GM18520 (cell line): ENCODE measurements at regions not wholly inside any gene's neighbourhood (a gene's known extent, or its start where the extent isn't known, plus 50 kb on each side); places are given as distances from the start of the nearest gene placed in this dataset.

Experiments
- ATAC-seq: cut with Tn5 transposase; IDR thresholded peaks from one replicate; pipeline ENCODE4 v1.9.1; 2021; ENCODE audit not compliant: unreplicated experiment

DNA sequence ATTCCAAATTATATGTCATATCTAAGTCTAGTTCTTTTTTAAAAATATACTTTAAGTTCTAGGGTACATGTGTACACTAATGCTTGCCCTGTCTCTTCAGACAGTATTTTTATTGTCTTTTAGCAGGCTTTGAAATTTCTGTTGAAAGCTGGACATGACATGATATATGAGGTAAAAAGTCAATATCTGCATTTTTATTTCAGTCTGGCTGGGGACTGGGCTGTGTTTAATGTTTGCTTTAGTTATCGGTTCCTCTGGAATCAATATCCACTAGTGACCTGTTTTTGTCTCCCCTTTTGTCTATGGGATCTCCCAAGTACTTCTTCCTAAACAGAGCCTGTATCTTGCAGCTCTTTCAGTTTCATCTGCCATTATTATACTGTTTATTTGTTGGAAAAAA lies 786.2 kb upstream of the GJE1 start:
- no peak for ATAC-seq

DNA sequence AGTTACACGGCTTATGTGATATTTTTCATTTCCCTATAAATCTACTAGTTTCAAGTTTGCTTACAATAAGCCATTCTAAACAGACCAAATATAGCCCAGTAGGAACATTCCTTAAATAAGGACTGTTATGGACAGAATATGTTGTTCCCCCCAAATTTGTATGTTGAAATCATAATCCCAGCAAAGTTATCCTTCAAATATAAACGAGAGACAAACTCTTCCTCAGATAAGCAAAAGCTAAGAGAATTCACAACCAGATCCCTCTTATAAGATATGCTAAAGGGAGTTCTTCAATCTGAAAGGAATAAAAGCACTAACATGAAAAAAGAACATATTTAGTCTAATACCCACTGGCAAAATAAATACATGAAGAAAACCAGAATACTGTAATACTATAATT lies 795.5 kb upstream of the GJE1 start:
- no peak for ATAC-seq

DNA sequence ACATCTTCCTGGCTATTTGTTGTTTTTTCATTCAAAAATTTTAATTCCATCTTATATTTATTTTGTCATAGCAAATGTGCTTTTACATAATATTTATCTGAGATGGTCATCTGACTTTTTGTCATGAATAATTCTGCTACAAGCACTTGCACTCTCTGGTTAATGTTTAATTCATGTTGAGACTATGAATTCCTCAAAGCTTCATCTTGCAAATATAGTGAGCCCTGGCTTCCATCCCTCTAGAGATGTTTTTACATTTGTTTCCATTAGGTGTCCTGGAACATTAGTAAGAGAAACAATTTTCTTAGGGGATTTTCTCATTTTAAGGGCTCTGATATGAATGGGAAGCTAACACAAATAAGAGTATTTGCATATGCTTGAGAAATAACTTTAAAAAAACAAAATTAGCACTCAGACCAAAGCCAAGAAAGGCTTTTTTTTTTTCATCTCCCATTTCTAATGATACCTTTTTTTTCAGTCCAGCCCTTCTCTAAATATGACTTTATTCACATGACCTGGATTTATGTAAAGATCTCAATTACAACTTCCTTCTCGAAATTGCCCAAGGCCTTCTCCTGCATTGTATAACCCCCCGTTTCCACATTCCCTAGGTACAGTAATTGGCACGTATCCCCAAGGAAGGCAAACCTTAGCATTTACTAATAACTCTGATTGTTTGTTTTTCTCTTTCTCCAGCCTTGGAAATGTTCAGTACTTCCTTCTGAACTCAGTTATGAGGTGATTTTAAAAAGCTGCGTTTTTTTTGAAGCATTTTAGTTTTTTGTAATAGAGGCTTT lies 797.0 kb upstream of the GJE1 start:
- ATAC-seq = no peak

DNA sequence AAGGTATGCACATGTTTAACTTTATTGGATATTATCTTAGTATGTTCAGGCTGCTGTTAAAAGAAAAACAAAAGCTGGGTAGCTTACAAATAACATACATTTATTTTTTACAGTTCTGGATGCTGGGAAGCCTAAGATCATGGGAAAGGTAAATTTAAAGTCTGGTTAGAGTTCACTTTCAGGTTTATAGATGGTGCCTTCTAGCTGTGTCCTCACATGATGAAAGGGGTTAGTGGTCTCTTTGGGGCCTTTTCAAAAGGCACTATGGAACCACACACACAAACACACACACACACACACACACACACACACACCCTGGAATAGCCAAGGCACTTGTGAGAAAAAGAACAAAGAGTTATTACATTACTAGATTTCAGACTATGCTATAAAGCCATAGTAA lies 805.8 kb upstream of the GJE1 start:
- no peak for ATAC-seq

DNA sequence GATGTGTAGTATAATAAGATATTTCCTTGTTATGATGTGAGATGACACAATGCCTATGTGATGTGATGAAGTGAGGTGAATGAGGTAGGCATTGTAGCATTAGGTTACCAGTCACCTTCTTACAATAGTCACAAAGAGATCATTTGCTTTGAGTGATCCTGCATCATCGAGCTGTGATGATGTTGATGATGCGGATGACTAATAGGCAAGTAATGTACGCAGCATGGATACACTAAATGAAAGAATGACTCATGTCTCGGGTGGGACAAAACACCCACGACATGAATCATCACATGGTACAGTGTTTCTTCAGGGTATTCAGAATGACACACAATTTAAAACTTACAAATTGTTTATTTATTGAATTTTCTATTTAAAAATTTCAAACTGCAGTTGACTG lies 806.3 kb upstream of the GJE1 start:
- peak; percentile 66 for ATAC-seq

DNA sequence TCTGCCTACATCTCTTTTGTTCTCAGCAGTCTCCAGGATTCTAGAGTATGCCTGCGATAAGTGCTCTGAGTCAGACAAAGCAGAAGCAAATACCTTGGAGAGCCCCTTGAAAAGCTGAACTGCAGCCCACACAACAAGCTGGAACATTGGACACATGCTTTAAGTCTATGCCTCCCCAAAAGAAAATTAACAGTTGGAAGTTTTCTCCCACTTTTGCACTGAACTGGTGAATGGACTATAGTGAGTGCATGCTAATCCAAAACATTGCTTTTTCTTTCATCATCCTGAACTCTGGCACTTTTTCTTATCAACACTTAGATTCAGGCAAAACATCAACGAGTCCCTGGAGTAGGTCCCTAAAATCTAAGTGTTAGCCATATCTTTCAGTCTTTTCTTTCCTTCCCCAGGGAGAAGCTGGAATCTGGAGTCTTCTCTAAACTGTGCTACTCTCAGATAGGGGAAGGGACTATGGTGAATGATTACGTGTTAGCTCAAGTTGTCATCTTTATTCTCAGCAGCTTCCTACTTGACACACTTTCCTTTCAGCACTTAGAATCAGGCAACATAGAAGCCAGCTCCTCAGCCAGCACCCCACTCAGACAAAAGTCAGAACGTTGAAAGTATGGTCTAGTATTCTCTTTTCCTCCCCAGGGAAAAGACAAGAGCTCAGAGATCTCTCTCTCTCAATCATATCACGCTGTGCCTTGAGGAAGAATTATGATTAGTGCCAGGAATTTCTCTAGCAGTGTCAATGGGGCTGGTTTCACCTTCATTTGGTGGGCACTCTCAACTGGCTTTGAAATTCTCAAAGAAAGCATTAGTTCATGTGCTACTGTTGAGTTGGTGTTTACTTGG lies 811.0 kb upstream of the GJE1 start:
- no peak for ATAC-seq

DNA sequence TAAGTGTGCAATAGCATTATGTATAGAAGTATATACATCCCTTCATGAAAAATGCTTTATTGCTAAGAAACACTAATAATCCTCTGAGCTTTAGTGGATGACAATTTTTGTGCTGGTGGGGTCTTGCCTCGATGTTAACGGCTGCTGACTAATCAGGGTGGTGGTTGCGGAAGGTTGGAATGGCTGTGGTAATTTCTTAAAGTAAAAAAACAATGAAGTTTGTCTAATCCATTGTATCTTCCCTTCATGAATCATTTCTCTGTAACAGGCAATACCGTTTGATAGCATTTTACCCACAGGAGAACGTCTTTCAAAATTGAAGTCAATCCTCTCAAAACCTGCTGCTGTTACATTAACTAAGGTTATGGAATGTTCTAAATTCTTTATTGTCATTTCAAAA lies 816.5 kb upstream of the GJE1 start:
- ATAC-seq = no peak

DNA sequence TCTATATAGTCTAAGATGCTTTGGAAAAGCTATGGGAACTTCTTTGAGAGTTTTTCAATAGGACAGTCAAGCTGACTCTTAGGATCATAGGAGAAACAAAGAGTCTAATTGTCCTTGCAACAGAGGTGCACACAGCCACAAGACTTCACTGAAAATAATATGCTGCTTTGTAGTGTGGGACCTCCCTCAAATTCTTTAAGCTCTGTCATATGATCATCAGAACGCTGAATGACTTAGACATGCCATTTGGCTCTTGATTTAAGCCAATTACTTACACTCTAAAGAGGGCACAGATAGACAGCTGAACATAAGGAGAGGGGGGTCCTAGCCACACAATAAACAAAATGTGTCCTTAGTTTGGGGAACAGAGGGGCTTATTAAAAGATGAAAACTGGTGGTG lies 818.7 kb upstream of the GJE1 start:
- no peak for ATAC-seq

DNA sequence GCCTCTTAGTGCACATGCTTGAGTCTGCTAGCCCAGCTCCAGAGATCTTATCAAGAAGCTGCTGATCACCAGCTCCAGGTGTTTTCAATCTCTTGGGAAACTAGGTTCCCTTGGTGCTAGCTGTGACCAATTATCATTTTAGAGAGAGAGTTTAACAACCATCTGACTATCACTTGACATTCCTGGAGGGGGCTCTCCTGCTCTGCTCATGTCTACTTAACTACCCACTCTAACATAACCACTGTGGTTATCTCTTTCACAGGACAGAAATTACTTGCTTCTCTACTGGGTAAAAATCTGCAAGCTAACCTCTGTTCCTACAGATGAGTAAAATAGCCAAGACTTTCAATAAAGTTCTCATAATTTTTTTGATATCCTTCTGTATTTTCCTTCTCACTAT lies 823.4 kb upstream of the GJE1 start:
- ATAC-seq = no peak

DNA sequence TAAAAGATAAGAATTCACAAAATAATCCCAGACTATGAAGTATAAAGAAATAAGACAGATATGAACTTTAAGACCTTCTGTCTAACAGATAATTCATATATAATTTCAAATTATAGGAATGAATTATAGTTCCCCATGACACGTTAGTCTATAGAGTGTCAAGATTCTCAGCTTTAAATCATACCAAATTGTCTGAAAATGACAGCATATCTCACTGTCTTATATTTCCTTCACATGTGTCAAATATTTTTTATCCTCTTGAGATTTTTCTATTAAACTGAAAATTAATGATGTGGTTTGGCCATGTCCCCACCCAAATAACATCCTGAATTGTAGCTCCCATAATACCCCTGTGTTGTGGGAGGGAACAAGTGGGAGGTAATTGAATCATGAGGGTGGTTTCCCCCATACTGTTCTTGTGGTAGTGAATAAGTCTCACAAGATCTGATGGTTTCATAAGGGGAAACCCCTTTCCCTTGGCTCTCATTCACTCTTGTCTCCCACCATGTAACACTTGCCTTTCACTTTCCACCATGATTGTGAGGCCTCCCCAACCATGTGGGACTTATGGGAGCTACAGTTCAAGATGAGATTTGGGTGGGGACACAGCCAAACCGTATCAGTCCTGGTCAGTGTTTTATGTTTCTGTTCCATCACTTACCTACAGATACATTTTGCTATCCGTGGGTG lies 825.3 kb upstream of the GJE1 start:
- ATAC-seq = no peak

DNA sequence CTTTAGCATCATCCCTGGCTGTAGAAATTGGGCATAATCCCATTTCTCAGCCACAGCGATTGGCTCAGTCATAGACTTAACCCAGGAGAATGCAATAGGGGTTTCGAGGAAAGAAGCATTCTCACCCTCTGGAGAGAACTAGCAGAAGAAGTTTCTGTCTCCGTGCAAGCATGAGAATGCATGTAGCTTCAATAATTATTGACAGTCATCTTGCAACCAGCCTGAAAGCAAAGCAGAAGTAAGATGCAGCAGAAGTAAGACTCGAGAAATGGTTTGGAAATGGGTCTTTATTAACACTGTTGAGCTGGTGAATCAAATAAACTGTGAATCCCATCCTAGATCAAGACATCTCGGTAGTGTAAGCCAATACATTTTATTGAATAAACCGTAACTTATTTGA lies 828.8 kb upstream of the GJE1 start:
- ATAC-seq = no peak

DNA sequence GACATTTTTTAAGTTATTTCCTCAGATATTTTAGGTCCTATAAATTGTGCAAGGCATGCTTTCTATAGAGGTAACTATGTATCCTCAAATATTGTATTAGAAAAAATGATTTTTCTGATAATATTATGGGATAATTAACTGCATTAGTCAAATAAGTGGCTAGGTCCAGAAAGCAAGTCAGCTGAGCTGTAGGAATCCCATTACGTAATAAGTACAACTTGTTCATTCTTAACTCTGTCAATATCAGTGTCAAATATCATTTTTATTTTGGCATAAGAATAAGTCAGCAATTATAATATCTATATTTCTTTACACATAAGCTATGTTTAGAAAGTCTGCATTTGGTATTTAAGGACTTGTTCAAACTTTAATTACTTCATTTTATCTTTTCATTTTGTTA lies 830.9 kb upstream of the GJE1 start:
- ATAC-seq = no peak

DNA sequence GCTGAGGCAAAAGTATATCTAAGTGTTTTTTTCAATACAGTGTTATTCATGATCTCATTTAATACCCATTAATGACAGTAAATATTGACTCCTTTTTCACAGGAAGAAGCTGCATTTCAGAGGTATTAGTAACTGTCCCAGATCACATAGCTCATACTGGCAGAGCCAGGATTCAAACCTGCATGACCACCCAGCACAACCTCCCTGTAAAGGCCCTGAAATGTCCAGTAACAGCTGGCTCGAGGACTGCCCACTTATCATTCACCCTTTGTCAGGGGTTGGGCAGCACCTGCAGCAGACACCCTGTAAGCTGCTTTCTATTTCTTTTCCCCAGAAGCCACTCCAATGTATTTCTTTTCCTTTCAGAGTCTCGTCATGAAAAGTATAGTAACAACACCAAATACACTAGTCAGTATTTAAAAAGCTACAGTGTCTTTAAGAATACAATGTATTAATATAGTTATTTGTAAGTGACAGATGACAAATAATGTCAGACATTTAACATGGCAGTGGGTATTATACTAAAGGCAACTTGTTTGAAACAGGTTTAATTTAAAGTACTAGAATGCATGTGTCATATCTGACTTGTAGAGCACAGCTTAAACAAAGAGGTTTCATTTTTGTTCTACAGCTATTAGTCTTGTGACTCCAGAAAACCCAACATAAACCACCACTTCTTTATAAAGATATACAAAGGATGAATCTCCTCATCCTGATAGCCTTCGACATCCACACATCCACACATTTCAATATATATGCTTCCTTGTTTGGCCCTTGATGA lies 841.6 kb upstream of the GJE1 start:
- ATAC-seq = no peak

DNA sequence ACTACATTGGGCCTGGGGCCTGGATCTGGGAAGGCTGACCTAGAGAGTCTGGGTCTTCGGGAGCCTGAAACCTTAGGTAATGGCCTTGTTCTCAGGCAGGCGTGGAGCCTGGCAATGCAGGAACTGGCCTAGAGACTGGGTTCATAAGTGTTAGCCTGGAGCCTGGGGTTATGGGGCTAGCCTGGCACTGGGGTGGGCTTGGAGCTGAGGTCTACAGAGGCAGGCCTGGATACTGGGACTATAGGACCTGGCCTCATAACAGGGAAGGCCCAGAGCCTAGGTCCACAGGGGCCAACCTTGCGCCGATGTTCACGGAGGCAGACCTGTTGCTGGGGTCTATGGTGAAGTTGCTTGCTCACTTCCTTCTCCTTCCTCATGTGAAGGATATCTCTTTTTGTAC lies 843.8 kb upstream of the GJE1 start:
- ATAC-seq = no peak

DNA sequence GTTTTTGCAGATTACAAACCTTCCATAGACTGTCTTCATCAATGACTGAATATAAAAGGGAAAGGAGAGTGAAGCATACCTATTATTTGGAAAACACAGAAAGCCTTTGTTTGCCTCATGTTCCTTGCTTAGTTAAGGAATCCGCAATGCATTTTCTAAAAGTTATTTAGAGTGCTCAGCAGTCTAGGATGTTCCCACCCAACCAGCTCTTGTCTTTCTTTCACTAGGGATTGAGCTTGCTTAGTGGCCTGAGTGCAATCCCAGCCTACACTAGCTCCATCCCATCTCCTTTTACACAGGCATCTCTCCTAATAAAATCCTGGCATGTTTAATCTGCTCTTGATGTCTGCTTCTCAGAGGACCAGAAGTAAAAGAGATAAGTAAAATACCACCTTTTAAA lies 850.5 kb upstream of the GJE1 start:
- ATAC-seq = no peak

DNA sequence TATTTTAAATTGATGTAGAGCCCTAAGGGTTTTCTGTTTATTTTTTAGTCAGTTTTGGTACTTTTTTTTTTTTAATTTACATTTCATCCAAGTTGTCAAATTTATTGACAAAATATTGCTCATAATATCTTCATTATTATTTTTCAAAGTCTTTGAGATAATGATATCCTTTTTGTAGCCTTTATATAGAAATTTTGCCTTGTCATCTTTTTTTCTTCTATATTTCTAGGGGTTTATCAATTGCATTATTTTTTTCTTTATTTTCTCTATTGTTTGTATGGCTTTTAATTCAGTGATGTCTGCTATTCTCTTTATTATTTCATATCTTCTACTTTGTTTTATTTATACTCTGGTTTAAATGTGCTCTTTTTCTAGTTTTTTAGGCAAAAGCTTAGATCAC lies 863.0 kb upstream of the GJE1 start:
- no peak for ATAC-seq

DNA sequence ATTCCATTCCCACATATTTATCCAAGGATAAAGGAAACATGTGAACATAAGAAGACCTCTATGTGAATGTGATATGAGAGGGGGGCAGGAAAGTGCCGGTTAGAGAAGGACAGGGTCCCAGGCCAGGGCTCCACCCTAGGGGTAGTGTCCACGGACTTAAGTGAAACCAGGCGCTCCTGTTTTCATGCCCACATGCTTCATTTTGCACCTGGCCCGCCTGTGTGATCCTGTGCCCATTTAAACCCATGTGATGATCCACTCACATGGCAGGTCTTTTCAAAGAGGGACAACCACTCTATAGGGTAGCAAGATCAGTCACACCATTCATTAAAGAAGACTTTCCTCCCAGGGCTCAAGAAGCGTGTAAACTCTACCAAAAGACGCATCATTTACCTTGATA lies 865.3 kb upstream of the GJE1 start:
- no peak for ATAC-seq

DNA sequence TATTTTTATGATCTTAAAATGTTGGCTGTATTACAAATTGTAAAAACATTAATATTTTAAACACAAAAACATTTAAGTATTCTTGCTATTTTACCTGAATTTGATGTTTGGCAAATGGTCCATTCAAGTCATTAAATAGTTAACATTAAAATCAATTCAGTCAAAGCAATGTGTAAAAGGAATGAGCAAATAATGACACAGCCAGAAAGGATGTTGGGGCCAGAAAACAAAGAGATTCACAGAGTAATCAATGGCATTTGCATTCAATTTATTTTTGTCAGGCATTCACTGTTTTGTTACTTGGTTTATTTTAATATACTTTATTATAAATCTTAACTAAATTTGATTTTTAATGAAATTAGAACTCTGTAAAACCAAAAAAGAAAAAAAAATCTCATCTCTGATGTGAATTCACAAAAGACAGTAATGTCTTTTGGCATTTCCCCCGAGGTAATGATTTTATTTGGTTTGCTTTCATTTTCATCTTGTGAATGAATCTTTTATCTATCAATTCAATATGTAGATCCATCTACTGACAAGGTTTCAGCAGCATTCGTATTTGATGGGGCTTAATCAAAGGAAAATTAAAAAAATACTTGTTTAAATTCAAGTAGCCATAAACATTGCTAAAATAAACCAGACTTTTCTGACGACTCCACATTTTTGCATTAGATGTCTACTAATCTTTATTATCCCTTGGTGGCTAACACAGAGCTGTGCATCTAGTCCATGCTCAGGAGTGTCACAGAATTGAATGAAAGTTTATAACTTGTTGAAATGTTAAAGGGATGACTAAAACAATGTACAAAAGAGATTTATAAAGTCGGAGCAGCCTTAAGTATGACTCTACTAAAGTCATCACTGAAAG lies 866.7 kb upstream of the GJE1 start:
- ATAC-seq = no peak

DNA sequence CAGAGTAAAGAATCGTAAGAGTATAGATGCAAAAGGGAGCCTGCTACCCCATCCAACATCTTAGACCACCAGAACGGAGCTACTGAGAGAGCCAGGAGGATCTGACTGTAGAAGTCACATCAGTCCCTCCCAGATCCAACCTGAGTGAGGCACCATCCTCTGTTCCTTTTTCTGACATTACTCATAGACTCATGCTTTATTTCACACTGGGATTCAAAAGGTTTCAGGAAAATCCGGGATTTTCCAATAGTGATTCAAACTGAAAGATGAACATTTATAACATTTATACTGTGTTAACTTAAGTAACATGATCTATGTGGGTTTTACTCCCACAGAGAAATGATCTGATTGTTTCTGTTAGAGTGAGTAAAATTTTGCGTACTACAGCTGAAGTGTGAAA lies 868.6 kb upstream of the GJE1 start:
- no peak for ATAC-seq

DNA sequence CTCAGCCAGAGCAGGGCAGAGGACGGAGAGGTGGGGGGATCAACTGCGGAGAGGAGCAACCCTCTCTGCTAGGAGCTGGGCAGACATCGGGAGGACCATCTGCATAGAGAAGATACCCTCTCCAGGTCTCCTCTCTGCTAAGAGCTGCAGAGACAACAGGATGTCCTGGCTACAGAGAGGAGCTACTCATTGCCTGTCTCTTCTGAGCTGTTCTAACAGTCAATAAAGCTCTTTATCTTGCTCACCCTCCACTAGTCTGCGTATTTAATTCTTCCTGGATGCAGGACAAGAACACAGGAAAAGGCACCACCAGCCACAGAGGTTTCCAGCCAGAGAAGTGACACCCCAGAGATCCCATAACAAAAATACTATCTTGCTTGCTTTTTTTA lies 871.1 kb upstream of the GJE1 start:
- ATAC-seq = no peak
